ENCODE measurements at regions not wholly inside any gene's neighbourhood (a gene's known extent, or its start where the extent isn't known, plus 50 kb on each side); places are given as distances from the start of the nearest gene placed in this dataset.

DNA sequence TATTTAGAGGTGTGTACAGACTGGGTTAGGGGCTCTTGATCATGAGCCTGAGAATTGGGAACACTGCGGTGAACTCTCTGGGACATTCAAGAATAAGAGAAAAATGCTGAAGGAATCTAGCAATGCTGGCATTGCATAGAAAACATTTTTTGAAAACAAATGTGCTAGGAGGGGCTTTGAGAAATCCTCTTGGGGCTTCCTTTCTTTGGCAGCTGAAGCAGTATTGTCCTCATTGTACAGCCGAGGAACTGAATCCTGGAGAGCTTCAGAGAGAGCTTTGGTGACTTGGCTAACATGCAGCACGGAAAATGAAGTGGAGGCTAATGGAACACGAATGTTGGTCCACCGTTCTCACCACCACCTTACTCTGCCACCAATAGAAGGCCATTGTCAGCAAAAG is 107.3 kb upstream of the EFEMP1 start (continued):
- TF ChIP-seq, protein P1, sequence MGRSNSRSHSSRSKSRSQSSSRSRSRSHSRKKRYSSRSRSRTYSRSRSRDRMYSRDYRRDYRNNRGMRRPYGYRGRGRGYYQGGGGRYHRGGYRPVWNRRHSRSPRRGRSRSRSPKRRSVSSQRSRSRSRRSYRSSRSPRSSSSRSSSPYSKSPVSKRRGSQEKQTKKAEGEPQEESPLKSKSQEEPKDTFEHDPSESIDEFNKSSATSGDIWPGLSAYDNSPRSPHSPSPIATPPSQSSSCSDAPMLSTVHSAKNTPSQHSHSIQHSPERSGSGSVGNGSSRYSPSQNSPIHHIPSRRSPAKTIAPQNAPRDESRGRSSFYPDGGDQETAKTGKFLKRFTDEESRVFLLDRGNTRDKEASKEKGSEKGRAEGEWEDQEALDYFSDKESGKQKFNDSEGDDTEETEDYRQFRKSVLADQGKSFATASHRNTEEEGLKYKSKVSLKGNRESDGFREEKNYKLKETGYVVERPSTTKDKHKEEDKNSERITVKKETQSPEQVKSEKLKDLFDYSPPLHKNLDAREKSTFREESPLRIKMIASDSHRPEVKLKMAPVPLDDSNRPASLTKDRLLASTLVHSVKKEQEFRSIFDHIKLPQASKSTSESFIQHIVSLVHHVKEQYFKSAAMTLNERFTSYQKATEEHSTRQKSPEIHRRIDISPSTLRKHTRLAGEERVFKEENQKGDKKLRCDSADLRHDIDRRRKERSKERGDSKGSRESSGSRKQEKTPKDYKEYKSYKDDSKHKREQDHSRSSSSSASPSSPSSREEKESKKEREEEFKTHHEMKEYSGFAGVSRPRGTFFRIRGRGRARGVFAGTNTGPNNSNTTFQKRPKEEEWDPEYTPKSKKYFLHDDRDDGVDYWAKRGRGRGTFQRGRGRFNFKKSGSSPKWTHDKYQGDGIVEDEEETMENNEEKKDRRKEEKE (IDR thresholded peaks at IDR 0.05) = no peak
- no peak for TF ChIP-seq SUZ12 (IDR thresholded peaks at IDR 0.05; ENCODE audit: unreplicated experiment)
- no peak for TF ChIP-seq ZNF217 (IDR thresholded peaks at IDR 0.05)
- no peak for TF ChIP-seq ZBTB40 (IDR thresholded peaks at IDR 0.05; ENCODE audit: borderline replicate concordance)

GRCh38 chr2:56034258-56034657 is 110.7 kb upstream of the EFEMP1 start:
- TF ChIP-seq CBFB (IDR thresholded peaks at IDR 0.05; ENCODE audit: low read depth) (no peak), SREBF2 (IDR thresholded peaks at IDR 0.05; ENCODE audit: low read length) (no peak), RFX5 (IDR thresholded peaks at IDR 0.05; ENCODE audit: low read depth, low read length) (no peak)
- TF ChIP-seq, protein P2, sequence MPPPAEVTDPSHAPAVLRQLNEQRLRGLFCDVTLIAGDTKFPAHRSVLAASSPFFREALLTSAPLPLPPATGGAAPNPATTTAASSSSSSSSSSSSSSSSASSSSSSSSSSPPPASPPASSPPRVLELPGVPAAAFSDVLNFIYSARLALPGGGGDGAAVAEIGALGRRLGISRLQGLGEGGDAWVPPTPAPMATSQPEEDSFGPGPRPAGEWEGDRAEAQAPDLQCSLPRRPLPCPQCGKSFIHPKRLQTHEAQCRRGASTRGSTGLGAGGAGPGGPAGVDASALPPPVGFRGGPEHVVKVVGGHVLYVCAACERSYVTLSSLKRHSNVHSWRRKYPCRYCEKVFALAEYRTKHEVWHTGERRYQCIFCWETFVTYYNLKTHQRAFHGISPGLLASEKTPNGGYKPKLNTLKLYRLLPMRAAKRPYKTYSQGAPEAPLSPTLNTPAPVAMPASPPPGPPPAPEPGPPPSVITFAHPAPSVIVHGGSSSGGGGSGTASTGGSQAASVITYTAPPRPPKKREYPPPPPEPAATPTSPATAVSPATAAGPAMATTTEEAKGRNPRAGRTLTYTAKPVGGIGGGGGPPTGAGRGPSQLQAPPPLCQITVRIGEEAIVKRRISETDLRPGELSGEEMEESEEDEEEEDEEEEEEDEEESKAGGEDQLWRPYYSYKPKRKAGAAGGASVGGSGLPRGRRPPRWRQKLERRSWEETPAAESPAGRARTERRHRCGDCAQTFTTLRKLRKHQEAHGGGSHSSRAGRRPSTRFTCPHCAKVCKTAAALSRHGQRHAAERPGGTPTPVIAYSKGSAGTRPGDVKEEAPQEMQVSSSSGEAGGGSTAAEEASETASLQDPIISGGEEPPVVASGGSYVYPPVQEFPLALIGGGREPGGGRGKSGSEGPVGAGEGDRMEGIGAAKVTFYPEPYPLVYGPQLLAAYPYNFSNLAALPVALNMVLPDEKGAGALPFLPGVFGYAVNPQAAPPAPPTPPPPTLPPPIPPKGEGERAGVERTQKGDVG (CRISPR knock-in tag; IDR thresholded peaks at IDR 0.05) = no peak
- SMC1A ChIA-PET (ENCODE audit: uncharacterized antibody, unreplicated experiment) = interaction anchor here (1.3 kb wide), 1 partner anchor 11 kb away, joined by 3 read pairs; no protein-coding TSS in a partner anchor
- no TSS peak for BruUV-seq (replicated peaks)
- WGBS (ENCODE audit: insufficient coverage, insufficient replicate concordance, low lambda C conversion rate, missing lambda C conversion rate) = 12% methylated on average over 3 of the region's 3 CpGs
- no peaks in the 10 kb centered on the region for H3K79me2 ChIP-seq (ENCODE audit: control insufficient read depth, insufficient read depth, low read length)
- no peaks in the 10 kb centered on the region for H3K36me3 ChIP-seq (ENCODE audit: control insufficient read depth in 2 of 2, insufficient read depth in 2 of 2, low read length in 1 of 2)
- DNase-seq (ENCODE audit: low read depth, low spot score) (no peak), ATAC-seq (no peak), FAIRE-seq (no peak)
- POLR2A ChIA-PET = no interaction called here
- no peak overlapping the region for H3K27ac ChIP-seq (ENCODE audit: control insufficient read depth, insufficient read depth)
- no peak overlapping the region for H3K9ac ChIP-seq (ENCODE audit: control insufficient read depth, insufficient read depth, low read length)
- no peaks in the 10 kb centered on the region for H3K9me3 ChIP-seq (replicated peaks; ENCODE audit: control insufficient read depth, insufficient read depth, low read length)
- H2AFZ ChIP-seq (ENCODE audit: control insufficient read depth, low read depth, low read length) = no peak overlapping the region
- in situ Hi-C loops (cut with MboI) (no loop called here), intact Hi-C loops (cut with micrococcal nuclease; ENCODE audit: unreplicated experiment) (no loop called here)
- H4K20me1 ChIP-seq (ENCODE audit: control insufficient read depth, insufficient read depth) = no peaks in the 10 kb centered on the region
- RAD21 ChIA-PET (ENCODE audit: unreplicated experiment) = no interaction called here
- H3K4me3 ChIP-seq = no peak overlapping the region
- no peaks in the 10 kb centered on the region; a peak in 1 of 4 replicates for H3K27me3 ChIP-seq (replicated peaks in 1 of 2; ENCODE audit: control insufficient read depth in 2 of 2, insufficient read depth in 2 of 2, low read length in 1 of 2)
- CTCF ChIA-PET = interaction anchor here (0.6 kb wide), 1 partner anchor 81 kb away, joined by 3 read pairs; no protein-coding TSS in a partner anchor
- no peaks in the 10 kb centered on the region for H3K4me1 ChIP-seq (ENCODE audit: control insufficient read depth, insufficient read depth, low read length)
- H3K4me2 ChIP-seq (ENCODE audit: control insufficient read depth, insufficient read depth) = no peak overlapping the region

Measured in GM12878 (cell line).